Activated CD8-positive, alpha-beta memory T cell treated with anti-CD3 and anti-CD28 coated beads, Interleukin-2, amount 50 U/mL, for 24 hours (primary cell): ENCODE measurements at regions not wholly inside any gene's neighbourhood (a gene's known extent, or its start where the extent isn't known, plus 50 kb on each side); places are given as distances from the start of the nearest gene placed in this dataset.
"Not testable (repeated sequence)": the region's sequence is repeated elsewhere in the genome, so short reads cannot be mapped to it uniquely, and the experiment has no call there.

ENCODE experiments used
- DNase-seq: peaks from one replicate; pipeline ENCODE4 v3.0.0-alpha.2; 2020; ENCODE audit errors: extremely low read depth

- no peak for DNase-seq
Observed at GRCh38 chr2:40690525-40690924, 238.6 kb upstream of the SLC8A1 start.

- DNase-seq, result no peak
Observed at GRCh38 chr2:40700231-40700954, 248.5 kb upstream of the SLC8A1 start.

GRCh38 chr2:40712197-40712894, 260.5 kb upstream of the SLC8A1 start:
- DNase-seq, result not testable (repeated sequence)

- DNase-seq, result no peak
Observed at GRCh38 chr2:40716879-40717278, 265.0 kb upstream of the SLC8A1 start.

GRCh38 chr2:40719414-40719813, 267.5 kb upstream of the SLC8A1 start:
- DNase-seq, result no peak

- DNase-seq, result no peak
Observed at GRCh38 chr2:40721595-40721994, 269.7 kb upstream of the SLC8A1 start.

GRCh38 chr2:40723194-40723593, 271.3 kb upstream of the SLC8A1 start:
- no peak for DNase-seq

GRCh38 chr2:40725040-40725439, 273.1 kb upstream of the SLC8A1 start:
- no peak for DNase-seq

- no peak for DNase-seq
Observed at GRCh38 chr2:40725950-40726349, 274.1 kb upstream of the SLC8A1 start.

GRCh38 chr2:40734797-40735196, 282.9 kb upstream of the SLC8A1 start:
- DNase-seq, result no peak

- DNase-seq, result no peak
Observed at GRCh38 chr2:40737180-40737579, 285.3 kb upstream of the SLC8A1 start.

- no peak for DNase-seq
Observed at GRCh38 chr2:40740419-40740818, 288.5 kb upstream of the SLC8A1 start.

GRCh38 chr2:40741532-40741931, 289.6 kb upstream of the SLC8A1 start:
- DNase-seq, result no peak

- DNase-seq, result no peak
Observed at GRCh38 chr2:40746191-40746590, 294.3 kb upstream of the SLC8A1 start.

GRCh38 chr2:40751981-40752380, 300.1 kb upstream of the SLC8A1 start:
- no peak for DNase-seq

- DNase-seq, result no peak
Observed at GRCh38 chr2:40752796-40753195, 300.9 kb upstream of the SLC8A1 start.

GRCh38 chr2:40754912-40755311, 303.0 kb upstream of the SLC8A1 start:
- no peak for DNase-seq

GRCh38 chr2:40758401-40759155, 306.7 kb upstream of the SLC8A1 start:
- DNase-seq, result no peak

- DNase-seq, result no peak
Observed at GRCh38 chr2:40760071-40760666, 308.3 kb upstream of the SLC8A1 start.

GRCh38 chr2:40773291-40773690, 321.4 kb upstream of the SLC8A1 start:
- DNase-seq, result no peak

GRCh38 chr2:40783704-40784103, 331.8 kb upstream of the SLC8A1 start:
- no peak for DNase-seq

- no peak for DNase-seq
Observed at GRCh38 chr2:40786636-40787035, 334.7 kb upstream of the SLC8A1 start.
